ENCODE measurements at regions not wholly inside any gene's neighbourhood (a gene's known extent, or its start where the extent isn't known, plus 50 kb on each side); places are given as distances from the start of the nearest gene placed in this dataset.

- DNase-seq = no peak
Measured at GRCh38 chr1:81613803-81614202, 186.9 kb upstream of the ADGRL2 start.

DNA sequence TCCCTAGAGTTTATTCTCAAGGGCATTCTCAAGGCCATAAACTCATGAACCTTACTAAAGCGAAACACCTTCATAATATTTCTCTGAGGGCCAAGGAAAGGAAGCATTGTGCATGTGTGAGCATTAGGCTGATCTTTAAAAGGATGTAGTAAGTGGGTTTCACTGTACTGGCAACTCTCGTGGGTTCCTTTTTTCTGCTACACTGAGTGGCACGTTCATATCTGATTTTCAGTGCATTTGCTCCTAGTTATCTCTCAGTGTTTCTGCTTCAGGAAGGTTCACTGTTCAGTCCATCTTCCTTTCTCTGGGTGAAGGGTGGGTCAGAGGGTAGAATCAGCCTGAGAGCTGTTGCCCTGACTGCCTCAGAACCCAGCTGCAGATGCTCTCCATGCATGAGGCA, 192.8 kb upstream of the ADGRL2 start:
- DNase-seq = no peak

DNA sequence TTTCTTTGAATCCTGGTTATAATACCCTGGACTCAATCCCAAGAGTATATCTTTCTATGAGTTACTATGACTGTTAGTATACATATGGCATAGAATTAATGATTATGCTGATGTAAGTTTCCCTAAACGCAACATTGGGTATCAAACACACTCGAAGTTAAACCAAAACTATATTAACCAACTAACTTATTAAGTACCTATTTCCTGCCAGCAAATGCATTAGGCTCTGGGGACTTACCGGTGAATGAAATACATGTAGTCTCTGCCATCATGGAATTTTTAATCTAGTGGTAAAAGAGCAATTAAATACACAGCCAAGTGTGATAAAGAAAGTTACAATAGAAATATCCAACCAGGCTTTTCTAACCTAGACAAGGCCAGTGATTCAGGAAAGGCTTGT, 193.6 kb upstream of the ADGRL2 start:
- no peak for DNase-seq

- DNase-seq = no peak
Measured at GRCh38 chr1:81606656-81607055, 194.1 kb upstream of the ADGRL2 start.

GRCh38 chr1:81605023-81605422, 195.7 kb upstream of the ADGRL2 start:
- no peak for DNase-seq

- no peak for DNase-seq
Measured at GRCh38 chr1:81600878-81601622, 199.7 kb upstream of the ADGRL2 start.

DNA sequence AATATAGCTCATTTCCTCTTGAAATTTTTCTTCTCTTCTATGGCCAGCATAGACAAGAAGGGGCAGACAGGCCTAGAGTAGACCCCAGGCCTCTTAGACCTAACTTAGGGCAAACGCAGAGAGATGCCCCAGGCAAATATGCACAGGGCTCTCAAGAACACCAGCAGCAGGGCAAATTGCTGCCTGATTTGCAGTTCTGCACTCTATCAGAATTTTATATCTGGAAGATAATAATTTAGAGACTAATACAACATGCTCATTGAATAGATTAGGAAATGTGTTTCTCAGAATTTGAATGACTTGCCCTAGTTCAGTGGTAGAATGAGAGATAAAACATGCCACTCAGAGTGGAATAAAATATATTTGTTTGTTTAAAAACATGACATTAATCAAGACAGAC, 200.4 kb upstream of the ADGRL2 start:
- DNase-seq = no peak

- no peak for DNase-seq
Measured at GRCh38 chr1:81598623-81599022, 202.1 kb upstream of the ADGRL2 start.

DNA sequence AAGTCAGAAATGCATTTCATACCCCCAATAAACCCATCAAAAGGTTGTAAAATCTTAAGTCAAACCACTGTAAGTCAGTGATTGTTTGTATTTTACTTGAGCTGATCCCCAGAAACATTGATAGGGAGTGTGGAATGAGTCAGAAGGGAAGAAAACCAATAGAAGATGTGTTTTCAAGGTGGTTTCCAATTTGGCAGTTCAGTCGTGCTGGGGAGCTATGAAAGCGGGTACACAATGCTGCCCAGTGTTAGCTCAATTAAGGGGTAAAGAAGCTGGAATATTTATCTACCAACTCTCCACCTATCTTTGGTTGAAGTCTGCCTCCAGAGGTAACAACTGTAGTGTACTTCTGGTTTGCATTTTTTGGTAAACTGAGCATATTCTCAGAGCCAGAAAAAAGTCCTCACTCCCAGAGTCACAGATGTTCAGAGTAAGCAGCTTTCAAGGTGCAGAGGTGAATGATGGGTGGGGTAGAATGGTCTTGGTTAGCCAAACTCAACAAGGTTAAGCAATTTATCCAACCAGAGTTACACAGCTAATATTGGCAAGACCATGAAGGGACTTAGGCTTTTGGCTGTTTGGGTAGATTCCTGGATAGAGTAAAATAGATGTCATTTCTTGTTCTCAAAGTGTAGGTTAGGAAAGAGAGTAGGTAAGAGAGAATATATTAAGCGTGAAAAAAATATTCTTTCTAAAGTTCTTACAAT, 202.9 kb upstream of the ADGRL2 start:
- DNase-seq = no peak

DNA sequence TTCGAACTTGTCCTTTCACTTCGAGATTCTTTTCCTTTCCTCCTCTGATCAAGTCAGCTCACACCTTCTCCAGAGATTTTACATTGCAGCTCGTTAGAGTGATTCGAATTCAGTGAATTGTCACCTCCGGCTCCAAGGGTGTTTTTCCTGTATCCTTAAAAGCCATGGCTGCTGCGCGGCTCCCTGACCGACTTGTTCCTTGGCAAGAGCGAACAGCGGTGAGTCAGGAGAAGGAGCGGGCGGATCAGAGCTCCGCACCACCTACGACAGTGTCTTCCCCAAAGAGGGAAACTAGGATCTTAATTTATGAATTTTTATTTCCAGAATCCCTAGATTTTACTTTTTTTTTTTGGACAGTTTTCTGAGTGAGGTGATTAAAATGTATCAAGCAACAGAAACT, 204.4 kb upstream of the ADGRL2 start:
- no peak for DNase-seq

DNA sequence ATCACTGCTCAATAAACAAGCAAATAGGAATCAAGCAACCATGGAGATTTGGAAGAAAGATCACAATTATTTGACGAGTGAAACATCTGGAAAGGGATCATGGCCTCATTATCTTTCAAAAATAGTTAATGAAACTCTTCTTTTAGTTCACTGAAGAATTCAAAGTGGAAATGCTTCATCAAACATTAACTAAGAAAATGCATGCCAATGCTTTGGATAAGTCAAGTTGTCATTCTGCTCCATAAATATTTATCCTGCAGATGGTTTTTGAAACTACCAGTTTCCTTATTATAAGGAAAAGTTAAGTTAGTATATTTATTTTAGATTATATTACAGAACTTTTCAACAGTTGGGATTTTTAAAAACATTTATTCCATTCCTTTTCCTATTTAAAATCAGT, 206.5 kb upstream of the ADGRL2 start:
- DNase-seq = no peak

DNA sequence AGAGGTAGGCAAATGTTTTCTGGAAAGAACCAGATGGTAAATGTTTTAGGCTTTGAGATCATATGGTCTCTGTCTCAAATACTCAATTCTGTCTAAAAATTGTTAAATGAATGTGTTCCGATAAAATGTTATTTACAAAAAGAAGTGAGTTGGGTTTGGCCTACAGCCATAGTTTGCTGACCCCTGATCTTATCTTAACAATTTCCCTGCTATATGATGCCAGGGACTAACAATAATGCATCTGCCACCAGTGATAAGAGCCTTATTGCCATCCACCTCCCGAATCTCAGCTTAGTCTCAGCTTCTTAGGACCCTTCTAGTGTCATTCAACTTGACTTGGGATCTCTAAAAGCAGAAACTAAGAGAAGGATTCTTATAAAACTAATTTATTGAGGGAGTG, 208.5 kb upstream of the ADGRL2 start:
- DNase-seq = no peak

DNA sequence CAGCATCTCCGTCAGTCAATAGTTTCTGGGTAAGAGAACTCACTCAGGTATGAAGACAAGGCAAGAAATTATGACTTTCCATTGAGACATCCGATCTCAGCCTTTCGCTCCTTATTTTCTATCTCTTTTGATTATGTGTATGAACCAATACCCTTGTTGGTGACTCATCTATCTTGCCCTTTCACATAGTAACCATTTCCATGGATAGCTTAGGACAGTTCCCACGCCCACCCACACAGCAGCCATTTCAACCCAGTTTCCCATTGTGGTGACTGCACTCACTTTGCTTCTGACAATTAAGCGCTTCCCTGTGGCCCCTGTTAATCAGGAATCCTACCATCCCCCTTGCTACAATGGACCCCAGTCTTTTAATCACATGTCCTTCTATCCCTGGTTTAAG, 210.6 kb upstream of the ADGRL2 start:
- no peak for DNase-seq

GRCh38 chr1:81588149-81588548, 212.6 kb upstream of the ADGRL2 start:
- DNase-seq = no peak

- DNase-seq = no peak
Measured at GRCh38 chr1:81587426-81587825, 213.3 kb upstream of the ADGRL2 start.

DNA sequence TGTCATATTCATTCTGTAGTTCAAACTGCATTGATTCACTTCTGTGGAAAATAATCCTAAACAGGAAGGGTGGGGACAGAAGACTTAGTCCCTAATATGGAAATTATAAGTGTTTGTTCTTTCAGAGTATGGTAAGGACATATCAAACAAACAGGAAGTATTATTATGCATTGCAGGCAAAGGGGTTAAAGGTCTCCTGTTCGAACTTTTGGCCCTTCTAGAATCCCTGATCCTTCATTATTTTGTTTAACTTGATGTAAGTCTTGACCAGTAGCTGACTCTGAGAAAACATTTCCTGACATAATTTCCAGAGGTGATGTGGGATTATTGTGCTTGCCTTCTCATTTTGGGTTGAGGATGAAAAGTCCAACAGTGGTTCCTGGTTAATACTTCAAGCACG, 215.4 kb upstream of the ADGRL2 start:
- no peak for DNase-seq

DNA sequence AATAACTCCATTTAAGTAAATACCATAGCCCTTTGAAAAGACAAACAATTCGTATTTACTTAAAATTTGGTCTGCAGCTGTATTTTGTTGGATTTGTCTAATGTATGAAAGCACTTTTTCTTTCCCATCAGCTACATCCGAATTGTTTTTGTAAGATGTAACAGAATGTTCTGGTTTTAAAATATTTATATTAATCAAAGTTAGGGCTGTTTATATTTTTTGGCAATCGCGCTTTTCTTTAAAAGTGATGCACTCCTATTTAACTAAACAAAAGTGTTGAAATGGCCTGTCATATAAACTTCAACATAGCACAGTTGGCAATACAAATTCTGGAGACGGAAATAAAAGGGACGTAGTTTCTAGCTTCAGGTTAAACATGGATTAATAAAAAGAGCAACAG, 216.3 kb upstream of the ADGRL2 start:
- no peak for DNase-seq

GRCh38 chr1:81583878-81584277, 216.9 kb upstream of the ADGRL2 start:
- DNase-seq = no peak

DNA sequence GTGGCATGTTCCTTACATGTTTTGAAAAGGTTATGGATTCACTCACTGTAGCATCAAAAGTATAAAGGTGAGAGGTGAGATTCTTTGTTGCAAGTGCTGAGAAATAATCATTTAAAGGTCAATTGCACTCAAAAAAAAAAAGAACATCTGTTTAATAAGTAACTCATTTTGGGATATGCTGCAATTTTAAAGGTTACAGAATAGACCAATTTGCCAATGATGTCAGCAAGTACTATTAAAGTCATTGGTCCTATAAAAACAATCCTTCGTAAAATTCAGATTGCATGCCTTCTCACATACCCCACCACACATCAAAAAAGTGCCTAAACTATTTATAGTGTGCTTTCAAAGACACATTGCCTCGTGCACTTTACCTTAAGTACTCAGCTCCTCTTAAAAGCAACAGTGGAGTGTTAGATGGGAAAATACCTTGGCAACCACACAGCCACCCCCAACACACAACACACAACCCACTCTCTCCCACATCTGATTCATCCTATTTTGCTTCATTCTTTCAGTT, 218.2 kb upstream of the ADGRL2 start:
- no peak for DNase-seq

GRCh38 chr1:81578867-81579266, 221.9 kb upstream of the ADGRL2 start:
- no peak for DNase-seq

DNA sequence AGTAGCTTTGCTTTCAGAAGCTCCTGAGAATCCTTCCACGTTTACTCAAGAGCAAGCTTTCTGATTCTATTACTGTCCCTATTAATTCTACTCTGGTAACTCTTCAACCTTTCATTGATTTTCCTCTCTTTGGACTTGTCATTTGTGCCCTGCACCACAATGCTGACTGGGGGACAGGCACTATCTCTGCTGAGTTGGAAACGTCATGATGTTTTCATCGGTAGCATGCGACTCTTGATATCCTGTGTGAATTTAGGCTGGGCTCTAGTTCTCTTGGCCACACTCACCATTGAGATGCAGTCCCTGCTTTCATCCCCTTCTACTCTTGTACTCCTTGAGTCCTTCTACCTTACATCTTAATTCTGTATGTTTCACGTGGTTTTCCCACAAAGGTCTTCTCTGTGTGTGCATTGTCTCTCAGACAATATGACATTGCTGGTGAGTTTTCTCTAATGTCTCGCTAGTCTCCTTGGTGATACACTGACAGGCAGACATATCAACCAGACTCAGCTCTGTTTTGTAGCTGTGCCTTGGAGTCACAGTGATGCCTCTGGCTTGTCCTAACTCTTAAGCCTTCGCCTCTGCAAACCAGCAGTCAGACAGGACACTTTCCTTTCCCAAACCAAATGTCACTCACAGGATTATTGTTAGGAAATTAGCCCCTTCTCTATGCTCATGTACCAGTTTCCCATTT, 223.6 kb upstream of the ADGRL2 start:
- no peak for DNase-seq

DNA sequence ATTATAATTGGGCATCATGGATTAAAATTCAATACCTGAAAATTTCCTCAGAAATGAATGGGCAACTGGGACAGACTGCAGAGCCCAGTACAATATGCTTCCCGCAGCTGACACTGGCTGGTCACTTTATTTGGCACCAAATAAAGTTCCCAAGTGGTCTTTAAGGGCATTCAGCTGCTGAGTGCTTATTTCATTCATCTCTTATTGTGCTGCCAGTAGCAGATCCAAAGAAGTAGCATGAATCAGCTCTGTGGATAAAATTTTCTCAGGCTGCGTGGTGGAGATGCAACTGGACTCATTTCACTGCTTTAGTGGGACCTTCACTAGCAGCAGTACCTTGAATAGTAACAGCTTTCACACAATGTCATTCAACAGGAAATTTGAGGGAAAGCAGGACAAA, 226.3 kb upstream of the ADGRL2 start:
- DNase-seq = no peak

- no peak for DNase-seq
Measured at GRCh38 chr1:81573458-81573857, 227.3 kb upstream of the ADGRL2 start.

- no peak for DNase-seq
Measured at GRCh38 chr1:81571946-81572345, 228.8 kb upstream of the ADGRL2 start.

Measured in CD4-positive, alpha-beta T cell treated with Interleukin-15 for 1 hour (primary cell).